Epidermal melanocyte (primary cell): ENCODE measurements at regions not wholly inside any gene's neighbourhood (a gene's known extent, or its start where the extent isn't known, plus 50 kb on each side); places are given as distances from the start of the nearest gene placed in this dataset.
"Not testable (repeated sequence)": the region's sequence is repeated elsewhere in the genome, so short reads cannot be mapped to it uniquely, and the experiment has no call there.

Experiments used
- DNase-seq: peaks from one replicate; pipeline ENCODE4 v3.0.0; 2011; ENCODE audit warnings: low spot score; ENCODE audit not compliant: insufficient read length

DNA sequence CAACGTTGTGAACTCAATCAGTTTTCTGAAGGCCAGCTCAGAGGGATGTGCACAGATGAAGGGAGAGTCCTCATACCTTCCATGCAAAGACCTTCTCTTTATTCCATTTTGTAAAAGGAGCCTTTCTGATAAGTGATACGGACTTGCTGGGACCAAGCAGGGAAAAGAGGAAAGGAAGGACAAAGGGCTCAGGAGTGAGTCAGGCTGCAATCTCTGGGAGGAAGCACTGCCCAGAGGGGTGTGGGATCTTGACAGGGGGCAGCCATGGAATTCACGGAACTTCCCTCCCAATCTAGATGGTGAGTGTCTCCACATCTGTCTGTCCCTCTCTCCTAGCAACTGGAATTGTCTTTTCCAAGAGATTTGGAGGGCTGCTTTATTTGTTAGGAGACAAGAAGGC is 281.4 kb upstream of the CELF4 start:
- no peak for DNase-seq

DNA sequence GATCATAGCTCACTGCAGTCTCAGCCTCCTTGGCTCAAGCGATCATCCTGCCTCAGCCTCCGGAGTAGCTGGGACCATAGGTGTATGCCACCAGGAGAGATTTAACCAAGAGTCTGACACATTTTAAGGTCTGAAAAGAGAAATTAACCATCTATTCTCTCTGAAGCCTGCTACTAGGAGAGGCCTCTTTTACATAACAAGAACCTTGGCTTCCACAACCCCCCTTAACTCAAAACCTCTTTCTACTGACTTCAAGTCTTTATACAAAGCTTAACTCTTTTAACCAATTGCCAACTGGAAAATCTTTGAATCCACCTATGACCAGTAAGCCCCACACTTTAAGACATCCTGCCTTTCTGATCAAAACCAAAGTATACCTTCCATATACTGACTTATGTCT is 279.9 kb upstream of the CELF4 start:
- no peak for DNase-seq

DNA sequence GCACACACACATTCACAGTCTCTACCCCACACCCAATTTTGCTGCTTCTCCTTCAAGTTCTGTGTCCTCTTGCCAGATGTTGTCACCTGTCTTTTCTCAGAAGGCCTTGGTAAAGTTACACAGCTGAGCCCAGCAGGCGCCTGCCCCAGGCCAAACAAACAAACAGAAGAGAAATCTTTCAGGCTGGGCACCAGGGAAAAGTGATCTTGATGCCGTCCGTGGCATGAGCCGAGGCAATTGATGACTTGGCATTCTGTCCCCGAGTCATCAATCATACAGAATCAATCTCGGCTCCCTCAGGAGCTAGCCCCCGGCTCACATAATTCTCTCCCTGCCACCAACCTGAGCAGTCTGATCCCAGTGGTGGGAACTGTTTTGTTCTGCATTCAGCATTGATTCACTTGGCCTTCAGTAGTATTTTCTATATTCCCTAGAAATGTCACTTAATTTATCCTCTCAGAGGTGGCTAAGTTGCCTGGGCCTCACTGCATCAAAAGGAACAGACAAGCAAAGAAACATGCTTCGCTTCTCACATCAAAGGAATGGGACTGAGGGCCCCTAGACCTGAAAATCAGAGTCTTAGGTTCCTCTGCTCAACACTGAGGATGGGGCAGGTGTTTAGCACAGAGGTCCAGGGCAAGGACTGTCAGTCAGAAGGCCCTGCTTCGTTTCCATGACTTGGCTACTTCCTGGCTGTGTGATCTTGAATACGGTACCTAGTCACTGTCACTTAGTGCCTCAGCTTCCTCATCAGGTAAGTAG is 278.8 kb upstream of the CELF4 start:
- no peak for DNase-seq

DNA sequence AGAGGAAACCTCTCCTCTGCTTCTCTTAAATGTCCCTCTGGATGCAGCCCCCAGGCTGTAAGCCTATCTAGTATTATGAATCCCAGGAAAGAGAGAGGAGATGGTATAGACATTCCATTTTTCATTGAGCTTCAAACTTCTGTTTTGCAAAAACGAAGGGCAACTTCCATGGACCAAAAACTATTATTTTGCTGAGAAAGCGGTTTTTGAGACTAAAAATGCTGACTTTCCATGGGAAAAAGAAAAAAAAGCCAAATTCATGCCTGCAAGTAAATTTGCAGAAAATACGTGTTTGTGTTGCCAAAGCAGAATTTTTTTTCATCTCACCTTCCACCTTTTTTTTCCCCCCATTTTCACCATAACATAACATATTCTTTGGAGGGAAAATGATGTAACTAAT is 272.5 kb upstream of the CELF4 start:
- DNase-seq, result no peak

DNA sequence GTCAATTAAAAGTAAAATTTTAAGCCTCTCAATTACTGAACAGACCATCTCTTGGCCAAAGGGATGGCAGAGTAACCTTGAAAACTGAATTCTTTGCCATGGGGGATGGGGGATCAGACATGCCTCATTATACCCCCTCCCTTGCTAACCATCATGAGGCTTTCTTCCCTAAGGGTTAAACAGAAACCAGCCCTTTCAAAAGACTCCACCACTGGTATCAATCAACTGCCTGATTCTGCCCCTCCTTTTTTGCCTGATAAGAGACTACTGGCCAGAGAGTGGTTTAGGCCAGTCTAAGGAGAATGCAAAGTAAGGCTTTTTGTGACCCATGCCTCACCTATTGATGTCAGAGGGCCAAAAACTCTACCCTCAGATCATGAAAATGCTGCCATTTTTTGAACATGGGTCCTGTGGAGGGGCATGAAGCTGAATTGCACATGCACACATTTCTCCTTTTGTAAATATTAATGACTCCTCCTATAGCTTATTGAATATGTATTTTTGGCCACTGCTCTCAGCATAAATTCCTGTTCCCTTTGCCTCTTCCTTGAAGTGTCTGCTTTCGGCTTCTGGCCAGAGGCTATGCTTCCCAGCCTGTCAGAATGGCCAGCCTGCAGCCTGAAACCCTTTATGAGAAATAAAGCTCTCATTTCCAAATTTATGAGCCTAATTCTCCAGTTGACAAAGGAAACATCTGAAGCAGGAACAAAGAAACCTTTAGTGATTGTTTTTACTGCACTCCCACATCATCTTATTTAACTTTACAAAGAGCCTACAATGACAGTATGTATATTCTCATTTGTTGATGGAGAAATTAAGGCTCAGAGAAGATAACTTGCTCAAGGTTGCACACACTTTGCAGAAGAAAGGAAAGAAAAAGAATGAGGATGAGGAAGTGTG is 270.7 kb upstream of the CELF4 start:
- DNase-seq, result no peak

DNA sequence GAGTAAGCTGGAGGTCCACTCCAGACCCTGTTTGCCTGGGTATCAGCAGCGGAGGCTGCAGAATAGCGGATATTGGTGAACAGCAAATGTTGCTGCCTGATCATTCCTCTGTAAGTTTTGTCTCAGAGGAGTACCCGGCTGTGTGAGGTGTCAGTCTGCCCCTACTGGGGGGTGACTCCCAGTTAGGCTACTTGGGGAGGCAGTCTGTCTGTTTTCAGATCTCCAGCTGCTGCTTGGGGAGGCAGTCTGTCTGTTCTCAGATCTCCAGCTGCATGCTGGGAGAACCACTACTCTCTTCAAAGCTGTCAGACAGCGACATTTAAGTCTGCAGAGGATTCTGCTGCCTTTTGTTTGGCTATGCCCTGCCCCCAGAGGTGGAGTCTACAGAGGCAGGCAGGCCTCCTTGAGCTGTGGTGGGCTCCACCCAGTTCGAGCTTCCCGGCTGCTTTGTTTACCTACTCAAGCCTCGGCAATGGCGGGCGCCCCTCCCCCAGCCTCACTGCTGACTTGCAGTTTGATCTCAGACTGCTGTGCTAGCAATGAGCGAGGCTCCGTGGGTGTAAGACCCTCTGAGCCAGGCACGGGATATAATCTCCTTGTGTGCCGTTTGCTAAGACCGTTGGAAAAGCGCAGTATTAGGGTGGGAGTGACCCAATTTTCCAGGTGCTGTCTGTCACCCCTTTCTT is 266.6 kb upstream of the CELF4 start:
- not testable (repeated sequence) for DNase-seq

DNA sequence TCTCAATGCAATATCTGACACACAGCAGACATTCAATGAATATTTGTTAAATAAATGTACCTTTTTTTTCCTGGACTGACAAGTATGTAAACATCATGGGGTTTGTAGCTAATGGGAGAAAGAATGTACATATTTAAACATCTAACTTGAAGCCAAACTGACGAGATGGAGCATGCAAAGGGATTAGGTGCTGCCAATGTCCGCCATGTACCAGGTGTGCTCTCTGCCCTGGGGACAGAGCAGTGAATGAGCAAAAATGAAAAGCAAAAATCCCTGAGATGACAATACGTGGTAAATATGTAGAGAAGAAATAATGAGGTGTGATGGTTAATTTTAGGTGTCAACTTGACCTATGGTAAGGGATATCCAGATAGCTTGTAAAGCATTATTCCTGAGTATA is 247.4 kb upstream of the CELF4 start:
- DNase-seq, result no peak

DNA sequence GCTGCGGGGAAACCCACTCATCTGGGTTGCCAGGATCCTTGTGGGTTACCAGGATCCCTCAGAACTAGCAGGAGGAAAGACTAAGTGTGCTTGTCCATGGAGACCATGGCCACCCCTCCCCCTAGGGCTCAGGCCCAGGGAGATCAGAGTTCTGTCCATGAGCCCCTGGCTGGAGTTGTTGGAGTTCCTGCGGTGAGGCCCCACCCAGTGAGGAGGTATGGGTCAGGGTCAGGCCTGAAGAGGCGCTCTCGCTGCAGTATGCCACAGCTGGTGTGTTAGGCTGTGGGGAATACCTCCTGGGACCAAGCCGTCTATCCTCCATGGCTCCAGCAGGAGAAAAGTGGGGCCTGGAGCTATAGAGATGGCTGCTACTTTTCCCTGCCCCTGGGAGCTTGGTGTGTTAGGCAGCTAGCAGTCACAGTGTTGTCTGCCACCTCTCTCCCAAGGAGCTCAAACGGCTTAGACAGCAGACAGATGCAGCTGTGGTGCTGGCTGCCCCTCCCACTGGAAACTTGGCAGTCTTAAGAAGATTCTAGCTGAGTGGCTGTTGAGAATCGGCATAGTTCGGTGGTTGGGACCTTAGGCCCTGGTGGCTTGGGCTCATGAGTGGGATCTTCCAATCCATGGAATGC is 240.3 kb upstream of the CELF4 start:
- DNase-seq, result no peak

DNA sequence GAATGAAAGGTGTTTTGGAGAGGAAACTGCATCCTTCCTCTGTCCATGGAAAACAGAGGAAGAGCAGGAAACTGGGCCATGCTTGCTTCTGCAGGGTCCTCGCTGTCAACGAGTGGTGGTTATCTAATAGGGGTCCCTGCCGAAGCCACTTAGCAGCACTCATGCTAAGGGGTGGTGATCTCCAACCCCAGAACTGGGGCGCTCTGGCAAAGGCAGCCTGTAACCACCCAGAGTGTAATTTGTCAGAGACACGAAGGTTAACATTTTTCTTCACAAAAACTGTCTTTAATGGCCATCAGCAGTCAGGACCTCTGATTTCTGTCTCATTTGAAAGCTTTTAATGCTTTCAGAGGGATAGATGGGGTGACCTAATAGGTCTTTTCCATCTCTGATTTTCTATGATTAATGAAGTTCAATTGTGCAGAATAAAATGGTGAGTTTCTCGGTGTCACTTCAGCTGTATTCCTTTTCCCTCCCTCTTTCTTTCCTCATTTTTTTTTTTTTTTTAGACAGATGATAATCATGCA is 231.3 kb upstream of the CELF4 start:
- no peak for DNase-seq

DNA sequence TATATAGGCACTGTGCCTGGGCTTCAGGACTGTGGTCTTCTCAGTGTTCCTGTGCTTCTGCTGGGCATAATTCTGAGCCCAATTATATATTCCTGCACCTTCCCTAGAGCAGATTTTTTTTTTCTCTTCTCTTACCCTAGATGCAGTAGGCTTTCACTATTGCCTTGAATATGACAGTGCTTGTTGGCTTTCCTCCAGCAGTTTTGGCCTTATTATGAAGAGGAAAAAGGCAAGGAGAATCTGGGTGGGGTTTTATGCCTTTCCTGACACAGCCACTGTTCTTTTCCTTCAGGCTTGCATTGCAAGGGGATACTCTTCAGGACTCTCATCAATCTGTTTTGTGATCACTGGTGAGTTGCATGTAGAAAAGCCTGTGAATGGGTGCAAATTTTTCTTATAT is 221.9 kb upstream of the CELF4 start:
- DNase-seq, result no peak

DNA sequence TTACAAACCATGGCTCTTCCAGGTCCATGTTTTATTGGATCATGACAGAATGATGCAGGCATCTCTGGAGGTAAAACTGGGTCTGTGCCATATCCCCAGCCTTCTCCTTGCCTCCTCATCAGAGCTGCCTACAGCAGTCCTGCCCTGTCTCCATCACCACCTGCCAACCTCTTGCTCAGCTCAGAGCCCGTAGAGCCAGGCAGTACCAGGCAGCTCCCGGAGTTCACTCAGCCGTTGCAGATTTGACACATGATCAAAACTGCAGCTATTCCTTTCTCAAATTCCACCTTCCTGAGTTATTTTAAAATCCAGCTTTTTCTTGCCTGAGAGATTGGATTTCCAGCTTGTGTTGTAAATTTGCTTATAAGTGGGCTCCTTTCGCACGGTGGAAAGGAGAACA is 218.2 kb upstream of the CELF4 start:
- no peak for DNase-seq

DNA sequence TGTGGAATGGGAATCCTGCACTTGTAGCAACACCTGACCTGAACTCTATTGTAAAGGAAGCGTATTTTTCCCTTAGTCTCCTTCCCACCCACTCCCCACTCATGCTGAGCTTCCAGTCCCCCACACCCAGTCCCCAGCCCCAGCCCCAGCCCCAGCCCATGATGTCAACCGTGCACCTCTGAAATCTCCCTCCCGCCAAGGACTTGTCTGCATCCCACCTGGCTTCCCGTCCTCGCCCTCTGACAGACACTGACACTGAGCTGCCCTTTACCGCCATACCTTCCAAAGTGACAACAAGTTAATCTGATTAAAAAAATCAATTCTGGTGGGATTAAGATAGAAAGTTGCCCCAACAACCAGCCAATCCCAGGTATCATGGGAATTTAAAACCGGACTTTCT is 213.6 kb upstream of the CELF4 start:
- DNase-seq, result no peak

DNA sequence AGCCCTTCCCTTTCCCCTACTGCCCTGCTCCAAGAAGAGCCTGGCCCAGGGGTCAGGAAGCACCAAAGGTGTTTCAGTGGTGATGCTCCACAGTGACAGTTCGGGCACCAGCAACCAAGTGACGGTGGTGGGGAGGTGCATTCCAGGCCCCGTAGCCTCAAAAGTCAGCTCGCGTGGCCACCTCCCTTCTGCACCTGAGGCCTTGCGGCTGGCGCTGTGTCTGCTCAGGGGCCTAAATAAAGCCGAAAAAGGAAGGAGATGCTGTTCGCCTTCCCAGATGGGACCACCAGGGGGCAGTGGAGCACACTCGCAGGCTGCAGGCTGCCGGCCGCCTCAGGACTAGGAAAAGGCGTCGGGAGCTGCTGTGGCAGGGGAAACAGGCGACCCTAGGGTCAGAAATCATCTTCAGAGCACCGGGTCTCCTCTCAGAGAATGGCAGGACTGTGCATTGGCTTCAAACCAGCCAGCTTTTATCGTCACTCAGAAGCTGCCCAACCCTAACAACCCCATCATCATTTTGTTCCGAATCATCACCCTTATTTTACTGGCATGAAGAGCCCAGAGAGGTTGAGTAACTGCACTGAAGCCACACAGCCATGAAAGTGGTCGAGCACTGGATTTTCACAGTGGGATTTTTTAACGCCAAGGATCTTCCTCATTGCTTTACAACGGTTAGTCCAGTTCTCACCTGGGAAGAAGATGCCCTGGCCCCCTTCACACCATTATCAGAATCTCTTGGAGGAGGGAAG is 213.0 kb upstream of the CELF4 start:
- DNase-seq, result no peak

DNA sequence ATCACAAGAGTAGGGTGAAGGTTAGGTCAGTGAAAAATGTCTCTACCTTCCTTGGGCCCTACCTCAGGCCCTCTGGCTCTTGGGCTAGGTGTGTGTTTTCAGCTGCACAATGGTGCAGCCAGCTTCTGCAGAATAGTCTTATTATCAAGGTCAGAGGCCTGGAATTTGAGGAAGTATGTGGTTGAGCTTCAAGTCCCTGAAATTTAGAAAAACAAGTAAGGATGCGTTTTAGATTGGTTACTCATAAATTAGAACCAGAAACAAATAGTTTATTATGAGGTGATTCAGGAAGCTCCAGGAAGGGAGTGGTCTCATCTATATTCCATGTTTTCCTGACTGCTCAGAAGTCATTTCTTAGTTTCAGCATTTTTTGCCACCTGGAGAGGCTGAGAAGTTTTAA is 204.2 kb upstream of the CELF4 start:
- DNase-seq, result no peak

DNA sequence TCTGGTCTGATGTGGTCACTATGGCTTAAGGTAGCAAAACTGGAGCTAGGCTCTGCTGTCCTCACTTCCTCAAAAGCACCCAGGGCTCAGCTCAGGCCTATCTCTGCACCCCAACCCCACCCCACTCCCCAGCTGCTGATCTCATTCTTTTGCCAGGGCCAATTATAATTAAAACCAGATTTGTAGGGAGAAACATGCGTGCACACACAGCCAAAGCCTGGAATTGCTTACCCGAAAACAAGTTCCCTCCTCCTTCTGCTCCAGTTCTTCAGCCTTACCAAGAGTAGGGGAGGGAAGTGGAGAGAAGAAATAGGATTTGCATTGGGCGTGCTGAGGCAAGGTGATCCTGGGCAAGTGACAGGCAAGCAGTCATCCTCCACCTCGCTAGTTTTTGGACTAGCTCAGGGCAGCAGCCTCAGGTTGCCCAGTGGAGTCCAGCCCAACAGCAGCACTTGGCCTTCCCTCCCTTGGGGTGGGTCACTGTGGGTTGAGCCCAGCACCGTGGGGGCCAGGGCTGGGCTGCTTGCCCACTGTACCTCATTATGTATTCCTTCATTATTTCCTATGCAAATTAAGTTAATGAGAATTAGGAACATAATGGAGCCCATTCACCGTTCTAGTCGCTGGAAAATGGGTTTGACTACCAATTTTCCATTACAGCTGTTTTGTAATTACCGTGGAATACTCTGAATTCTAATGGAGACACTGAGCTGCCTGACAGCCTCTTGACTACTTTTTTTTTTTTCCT is 199.1 kb upstream of the CELF4 start:
- no peak for DNase-seq

DNA sequence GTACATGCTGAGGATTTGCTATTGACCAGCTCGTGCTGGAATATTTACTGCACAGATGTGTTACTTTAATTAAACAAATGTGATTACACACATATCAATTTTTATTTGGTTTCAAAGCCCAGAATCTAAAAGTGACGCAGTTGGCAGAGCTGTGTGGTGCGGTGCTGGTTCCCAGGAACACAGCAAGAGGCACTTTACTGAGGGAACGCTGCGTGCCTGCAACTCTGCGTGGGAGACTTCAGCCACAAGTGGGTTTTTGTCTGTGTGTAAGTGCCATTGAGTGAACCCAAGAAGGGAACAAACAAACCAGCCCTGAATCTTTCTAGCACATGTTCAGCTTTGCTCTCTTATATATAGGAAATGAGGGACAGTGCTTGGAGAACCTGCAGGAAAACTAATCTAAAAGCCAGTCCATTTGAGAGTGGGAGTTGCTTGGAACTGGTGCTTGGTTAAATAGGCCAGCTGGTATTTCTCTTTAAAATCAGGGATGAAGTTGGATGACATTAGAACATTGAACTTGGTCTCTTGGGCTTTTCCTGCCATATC is 196.6 kb upstream of the CELF4 start:
- DNase-seq, result no peak

DNA sequence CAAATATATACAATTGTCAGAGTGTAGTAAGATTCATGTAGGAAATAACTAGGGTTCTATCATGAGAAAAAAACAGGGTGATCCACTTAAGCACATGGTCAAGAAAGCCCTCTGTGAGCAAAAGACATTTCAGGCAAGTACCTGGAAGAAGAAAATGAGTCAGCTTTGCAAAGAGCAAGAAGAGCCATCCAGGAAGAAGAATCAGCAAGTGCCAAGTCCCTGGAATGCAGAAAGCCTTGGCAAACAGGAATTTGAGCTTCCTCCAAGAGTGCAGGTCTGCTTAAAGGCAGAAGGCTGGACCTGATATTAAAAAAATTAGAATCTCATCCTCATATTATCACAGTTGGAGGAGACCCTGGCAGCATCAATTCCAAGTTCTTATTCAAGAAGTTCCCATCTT is 188.5 kb upstream of the CELF4 start:
- no peak for DNase-seq

DNA sequence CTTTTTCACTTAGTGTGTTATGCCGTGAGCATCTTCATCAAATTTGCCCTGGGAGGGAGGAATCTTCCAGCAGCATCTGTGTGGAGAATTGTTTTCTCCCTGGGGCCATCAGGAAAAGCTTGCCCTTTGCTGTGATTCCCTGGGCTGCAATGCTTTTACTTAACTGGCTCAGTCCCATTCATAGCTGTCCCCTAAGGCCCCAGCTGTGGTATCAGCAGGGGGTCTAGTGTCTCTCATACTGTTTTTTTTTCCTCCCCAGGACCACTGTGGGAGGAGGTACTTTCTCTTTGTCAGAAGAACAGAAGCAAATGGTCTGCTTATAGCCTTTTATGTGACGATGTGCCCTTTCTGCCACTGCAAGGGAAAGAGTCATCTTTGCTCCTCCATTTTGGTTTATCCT is 176.8 kb upstream of the CELF4 start:
- DNase-seq, result no peak

DNA sequence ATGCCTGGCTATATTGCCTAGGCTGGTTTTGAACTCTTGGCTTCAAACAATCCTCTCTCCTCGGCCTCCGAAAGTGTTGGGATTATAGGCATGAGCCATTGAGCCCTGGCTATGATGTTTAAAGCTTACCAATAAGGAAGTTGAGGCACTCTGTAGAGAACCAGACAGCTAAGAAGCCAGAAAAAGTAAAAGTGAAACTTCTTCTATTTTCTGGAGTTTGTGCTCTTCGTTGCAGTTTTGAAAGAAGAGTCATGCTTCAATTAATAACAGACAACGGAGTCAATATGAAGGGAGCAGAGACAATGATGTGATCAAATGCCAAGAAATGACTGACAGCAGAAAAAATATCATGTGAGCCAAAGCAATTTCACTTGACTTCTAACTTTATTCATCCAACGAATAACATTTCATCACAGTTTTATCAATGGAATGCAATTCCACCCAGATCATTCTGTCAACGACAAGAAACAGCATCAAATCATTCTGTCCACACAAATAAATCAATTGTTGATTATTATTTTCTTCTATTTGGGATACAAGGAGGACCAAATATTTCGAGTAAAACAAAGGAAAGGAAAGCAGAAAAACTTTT is 175.5 kb upstream of the CELF4 start:
- DNase-seq, result no peak
